ENCODE measurements at regions not wholly inside any gene's neighbourhood (a gene's known extent, or its start where the extent isn't known, plus 50 kb on each side); places are given as distances from the start of the nearest gene placed in this dataset.

DNA sequence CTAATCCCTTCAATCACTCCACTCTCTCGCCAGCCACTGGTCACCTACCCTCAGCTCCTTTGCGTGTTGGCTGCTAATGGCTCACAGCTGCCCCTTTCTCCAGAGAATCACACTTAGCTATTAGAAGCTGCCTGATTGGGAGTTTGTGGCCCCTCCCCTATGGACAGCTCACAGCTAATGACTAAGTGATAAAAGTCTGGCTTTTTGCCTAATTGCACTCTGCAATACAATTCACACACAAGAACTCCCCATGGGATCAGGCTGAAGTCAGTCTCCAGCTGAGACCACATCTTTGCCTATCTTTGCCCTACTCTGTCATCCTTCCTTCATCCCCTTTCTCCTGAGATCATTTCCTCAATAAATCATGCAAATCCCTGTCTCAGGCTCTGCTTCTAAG, 701.9 kb upstream of the RAB6C start:
- no peaks in the 10 kb centered on the region for H3K27me3 ChIP-seq

DNA sequence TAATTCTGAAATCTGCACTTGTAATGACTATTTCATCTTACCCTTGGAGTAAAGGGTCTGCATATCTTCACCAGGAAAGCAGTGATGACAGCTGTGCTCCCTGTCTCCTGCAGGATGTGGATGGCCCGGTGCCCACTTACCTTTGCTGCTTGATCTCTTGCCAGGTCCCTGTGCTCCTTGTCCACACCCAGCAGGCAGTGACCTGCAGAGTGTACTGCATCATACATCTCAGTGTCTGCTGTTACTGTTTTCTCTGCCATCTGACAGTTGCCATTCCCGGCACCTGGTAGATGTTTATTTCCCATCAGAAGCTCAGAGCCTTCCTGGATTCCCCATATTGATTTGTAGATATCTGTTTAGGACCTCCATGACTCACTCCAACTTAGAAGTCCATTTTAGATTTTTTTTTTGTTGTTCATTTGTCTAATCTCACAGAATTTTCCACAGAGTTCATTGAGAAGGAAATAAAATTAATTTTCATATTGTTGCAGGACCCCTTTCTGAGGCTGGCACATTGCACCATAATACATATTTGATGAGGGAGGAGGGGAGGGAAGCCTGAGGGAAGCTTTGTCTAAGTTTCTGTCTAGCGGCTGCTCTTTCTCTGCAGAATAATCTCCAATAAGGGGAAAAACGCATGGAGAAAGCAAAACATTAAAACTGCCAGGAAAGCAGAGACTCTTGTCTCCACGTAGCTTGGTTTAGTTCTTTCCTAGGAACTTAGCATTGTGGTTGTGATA, 697.5 kb upstream of the RAB6C start:
- Histone ChIP-seq H3K36me3 (ENCODE audit: low read depth, missing control alignments) (no peaks in the 10 kb centered on the region), H3K4me1 (no peaks in the 10 kb centered on the region), H3K4me3 (no peak overlapping the region), H3K27ac (no peak overlapping the region), H3K27me3 (no peaks in the 10 kb centered on the region), H3K9me3 (no peaks in the 10 kb centered on the region)
- TF ChIP-seq, protein P1, sequence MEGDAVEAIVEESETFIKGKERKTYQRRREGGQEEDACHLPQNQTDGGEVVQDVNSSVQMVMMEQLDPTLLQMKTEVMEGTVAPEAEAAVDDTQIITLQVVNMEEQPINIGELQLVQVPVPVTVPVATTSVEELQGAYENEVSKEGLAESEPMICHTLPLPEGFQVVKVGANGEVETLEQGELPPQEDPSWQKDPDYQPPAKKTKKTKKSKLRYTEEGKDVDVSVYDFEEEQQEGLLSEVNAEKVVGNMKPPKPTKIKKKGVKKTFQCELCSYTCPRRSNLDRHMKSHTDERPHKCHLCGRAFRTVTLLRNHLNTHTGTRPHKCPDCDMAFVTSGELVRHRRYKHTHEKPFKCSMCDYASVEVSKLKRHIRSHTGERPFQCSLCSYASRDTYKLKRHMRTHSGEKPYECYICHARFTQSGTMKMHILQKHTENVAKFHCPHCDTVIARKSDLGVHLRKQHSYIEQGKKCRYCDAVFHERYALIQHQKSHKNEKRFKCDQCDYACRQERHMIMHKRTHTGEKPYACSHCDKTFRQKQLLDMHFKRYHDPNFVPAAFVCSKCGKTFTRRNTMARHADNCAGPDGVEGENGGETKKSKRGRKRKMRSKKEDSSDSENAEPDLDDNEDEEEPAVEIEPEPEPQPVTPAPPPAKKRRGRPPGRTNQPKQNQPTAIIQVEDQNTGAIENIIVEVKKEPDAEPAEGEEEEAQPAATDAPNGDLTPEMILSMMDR (IDR thresholded peaks at IDR 0.05), result no peak
- no peak for TF ChIP-seq POLR2A (IDR thresholded peaks at IDR 0.05)
- intact Hi-C loops (cut with DNase I; ENCODE audit: low total_unique reads), result no loop called here
- 76 to 78% methylated on average over 5 of the region's 5 CpGs for WGBS, 2 donors
- no peak for DNase-seq

More for the DNA sequence above, 701.9 kb upstream of the RAB6C start:
- Histone ChIP-seq H3K9me3 (no peaks in the 10 kb centered on the region), H3K4me1 (no peaks in the 10 kb centered on the region), H3K27ac (no peak overlapping the region), H3K4me3 (no peak overlapping the region), H3K36me3 (ENCODE audit: low read depth, missing control alignments) (no peaks in the 10 kb centered on the region)
- 75 to 79% methylated on average over 2 of the region's 2 CpGs for WGBS, 2 donors
- no peak for DNase-seq
- TF ChIP-seq POLR2A (IDR thresholded peaks at IDR 0.05), result no peak
- TF ChIP-seq, protein P1 (IDR thresholded peaks at IDR 0.05), result no peak
- intact Hi-C loops (cut with DNase I; ENCODE audit: low total_unique reads), result no loop called here

DNA sequence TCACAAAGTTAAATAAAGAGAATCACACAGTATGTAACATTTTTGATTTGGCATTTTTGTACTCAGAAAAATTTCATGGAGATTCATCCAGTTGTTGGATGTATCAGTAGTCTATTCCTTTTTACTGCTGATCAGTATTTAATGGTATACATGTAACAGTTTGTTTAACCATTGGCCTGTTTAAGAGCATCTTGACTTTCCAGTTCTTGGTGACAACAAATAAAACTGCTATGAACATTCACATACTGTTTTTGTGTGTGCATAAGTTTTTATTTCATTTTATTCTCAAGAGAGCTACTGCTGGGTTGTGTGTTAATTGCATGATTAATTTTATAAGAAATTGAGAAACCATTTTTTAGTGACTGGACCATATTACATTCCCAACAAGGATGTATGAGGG, 694.5 kb upstream of the RAB6C start:
- no peaks in the 10 kb centered on the region for H3K27me3 ChIP-seq
- no peaks in the 10 kb centered on the region for H3K4me1 ChIP-seq
- H3K9me3 ChIP-seq, result no peaks in the 10 kb centered on the region
- no peak overlapping the region for H3K27ac ChIP-seq
- no peaks in the 10 kb centered on the region for H3K36me3 ChIP-seq (ENCODE audit: low read depth, missing control alignments)
- TF ChIP-seq POLR2A (IDR thresholded peaks at IDR 0.05), result no peak
- TF ChIP-seq, protein P1 (IDR thresholded peaks at IDR 0.05), result no peak
- DNase-seq, result no peak
- H3K4me3 ChIP-seq, result no peak overlapping the region
- intact Hi-C loops (cut with DNase I; ENCODE audit: low total_unique reads), result no loop called here

DNA sequence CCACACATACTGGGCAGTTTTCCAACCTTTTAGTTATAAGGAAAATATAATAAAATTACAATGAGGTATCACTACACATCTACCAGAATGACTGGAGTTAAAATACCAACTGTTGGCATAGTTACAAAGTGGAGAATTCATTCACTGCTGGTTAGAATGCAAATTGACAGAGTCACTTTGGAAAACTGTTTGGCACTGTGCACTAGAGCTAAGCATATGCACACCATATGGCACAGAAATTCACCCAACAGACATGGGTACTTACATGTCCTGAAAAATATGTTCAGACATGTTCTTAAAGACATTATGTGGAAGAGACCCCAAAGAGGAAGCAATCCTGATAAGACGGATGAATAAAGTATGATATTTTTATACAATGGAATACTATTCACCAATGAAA, 686.1 kb upstream of the RAB6C start:
- no peak for DNase-seq

More for the DNA sequence above, 686.1 kb upstream of the RAB6C start:
- no peak for TF ChIP-seq POLR2A (IDR thresholded peaks at IDR 0.05)
- TF ChIP-seq, protein P1 (IDR thresholded peaks at IDR 0.05), result no peak
- Histone ChIP-seq H3K27ac (no peak overlapping the region), H3K36me3 (ENCODE audit: low read depth, missing control alignments) (no peaks in the 10 kb centered on the region), H3K9me3 (no peaks in the 10 kb centered on the region), H3K27me3 (no peaks in the 10 kb centered on the region), H3K4me1 (no peaks in the 10 kb centered on the region), H3K4me3 (no peak overlapping the region)
- 0% methylated on average over 1 of the region's 1 CpG for WGBS, 2 donors
- intact Hi-C loops (cut with DNase I; ENCODE audit: low total_unique reads), result no loop called here

Data from testis (tissue), 2 donors.